OCI-LY7 (cell line): ENCODE measurements at regions not wholly inside any gene's neighbourhood (a gene's known extent, or its start where the extent isn't known, plus 50 kb on each side); places are given as distances from the start of the nearest gene placed in this dataset.

Experiments
- CTCF ChIP-seq: fragments of 200-600 bp; sonication (generic); conservative IDR thresholded peaks from 2 replicates; pipeline ENCODE4 v1.5.1; 2014; ENCODE audit warnings: mild to moderate bottlenecking, antibody characterized with exemption, low read length, moderate library complexity, mixed read lengths
- EZH2phosphoT487 ChIP-seq: fragments of 200-600 bp; sonication (generic); IDR thresholded peaks from 2 replicates; pipeline ENCODE4 v1.6.1; 2018; ENCODE audit warnings: low read depth, borderline replicate concordance, mild to moderate bottlenecking, mixed run types, antibody characterized with exemption, low read length, moderate library complexity, mixed read lengths

DNA sequence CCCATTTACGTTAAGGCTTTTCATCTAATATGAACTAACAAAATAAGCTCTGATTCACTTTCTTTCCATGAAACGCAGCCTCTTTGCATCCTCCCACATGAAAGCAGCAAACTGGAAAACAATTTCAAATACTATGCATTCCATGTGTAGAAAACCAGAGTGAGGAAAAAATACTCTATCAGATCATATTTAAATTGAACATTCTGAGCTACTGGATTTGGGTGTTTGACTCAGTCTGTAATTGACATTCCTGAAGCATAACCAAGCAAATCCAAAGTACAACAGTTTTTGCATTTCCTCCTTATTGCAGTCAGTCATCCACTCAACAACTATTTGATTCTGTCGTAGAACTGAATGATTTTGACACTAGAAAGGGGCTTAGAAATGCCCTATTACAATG, 399.1 kb upstream of the NMUR2 start:
- no peak for TF ChIP-seq CTCF
- TF ChIP-seq EZH2phosphoT487: no peak
